Effector memory CD4-positive, alpha-beta T cell (primary cell): ENCODE measurements at regions not wholly inside any gene's neighbourhood (a gene's known extent, or its start where the extent isn't known, plus 50 kb on each side); places are given as distances from the start of the nearest gene placed in this dataset.

Experiments used
- DNase-seq, 3 donors: peaks; one replicate each; pipeline ENCODE4 v3.0.0-alpha.2; 2020
- H3K27ac ChIP-seq: 2 replicates; pipeline ENCODE4 v1.7.0; 2013; ENCODE audit warnings: mild to moderate bottlenecking, low read length, moderate library complexity; ENCODE audit not compliant: insufficient read depth, poor library complexity, severe bottlenecking
- H3K27me3 ChIP-seq: replicated peaks from 2 replicates; pipeline ENCODE4 v1.7.0; 2013; ENCODE audit warnings: mild to moderate bottlenecking, low read length; ENCODE audit not compliant: insufficient read depth, control insufficient read depth, poor library complexity, severe bottlenecking
- H3K36me3 ChIP-seq: 2 replicates; pipeline ENCODE4 v1.7.0; 2013; ENCODE audit warnings: mild to moderate bottlenecking, low read length, moderate library complexity; ENCODE audit not compliant: control insufficient read depth, insufficient read depth
- H3K4me1 ChIP-seq: 2 replicates; pipeline ENCODE4 v1.7.0; 2013; ENCODE audit warnings: low read length, mild to moderate bottlenecking; ENCODE audit not compliant: control insufficient read depth, insufficient read depth, poor library complexity, severe bottlenecking
- H3K4me3 ChIP-seq: 2 replicates; pipeline ENCODE4 v1.7.0; 2013; ENCODE audit warnings: low read length, low read depth, mild to moderate bottlenecking; ENCODE audit not compliant: insufficient read depth, poor library complexity, severe bottlenecking
- H3K9me3 ChIP-seq: 2 replicates; pipeline ENCODE4 v1.7.0; 2013; ENCODE audit warnings: mild to moderate bottlenecking, low read length, moderate library complexity; ENCODE audit not compliant: control insufficient read depth

GRCh38 chr4:29467044-29467717 is 1253.0 kb upstream of the PCDH7 start:
- Histone ChIP-seq H3K36me3 (no peaks in the 10 kb centered on the region), H3K27me3 (no peaks in the 10 kb centered on the region), H3K9me3 (no peaks in the 10 kb centered on the region), H3K27ac (no peak overlapping the region), H3K4me1 (no peaks in the 10 kb centered on the region), H3K4me3 (no peak overlapping the region)
- DNase-seq = no peak
